Vagina (tissue), 2 donors: ENCODE measurements at regions not wholly inside any gene's neighbourhood (a gene's known extent, or its start where the extent isn't known, plus 50 kb on each side); places are given as distances from the start of the nearest gene placed in this dataset.

Source experiments
- POLR2A ChIP-seq, 2 donors: fragments of 450-650 bp; IDR thresholded peaks; one replicate each; pipeline ENCODE4 v1.6.1; 2017; ENCODE audit warnings: antibody characterized with exemption in 2 of 2, mild to moderate bottlenecking in 2 of 2, moderate library complexity in 2 of 2
- POLR2AphosphoS5 ChIP-seq, 2 donors: sonication (generic); formaldehyde crosslinking; IDR thresholded peaks; one replicate each; pipeline ENCODE4 v1.9.0; 2017; ENCODE audit warnings: antibody characterized with exemption in 2 of 2, mild to moderate bottlenecking in 2 of 2, low read depth in 1 of 2; ENCODE audit not compliant: insufficient read depth in 1 of 2

GRCh38 chr2:120904379-120904778 is 168.7 kb downstream of the GLI2 start:
- TF ChIP-seq POLR2AphosphoS5 (IDR thresholded peaks at IDR 0.05; ENCODE audit: insufficient read depth in 1 of 2, low read depth in 1 of 2) (no peak), POLR2A (IDR thresholded peaks at IDR 0.05) (no peak)
